ENCODE measurements at regions not wholly inside any gene's neighbourhood (a gene's known extent, or its start where the extent isn't known, plus 50 kb on each side); places are given as distances from the start of the nearest gene placed in this dataset.

- DNase-seq: no peak
These were observed 62.4 kb upstream of the STXBP5 start for GRCh38 chr6:147141711-147142308.

- DNase-seq: no peak
These were observed 61.5 kb upstream of the STXBP5 start for GRCh38 chr6:147142684-147143245.

GRCh38 chr6:147149092-147149491 lies 55.1 kb upstream of the STXBP5 start:
- no peak for DNase-seq

- no peak for DNase-seq
These were observed 54.4 kb upstream of the STXBP5 start for GRCh38 chr6:147149826-147150225.

- DNase-seq: no peak
These were observed 53.9 kb upstream of the STXBP5 start for GRCh38 chr6:147150293-147150692.
